ENCODE measurements at regions not wholly inside any gene's neighbourhood (a gene's known extent, or its start where the extent isn't known, plus 50 kb on each side); places are given as distances from the start of the nearest gene placed in this dataset.

DNA sequence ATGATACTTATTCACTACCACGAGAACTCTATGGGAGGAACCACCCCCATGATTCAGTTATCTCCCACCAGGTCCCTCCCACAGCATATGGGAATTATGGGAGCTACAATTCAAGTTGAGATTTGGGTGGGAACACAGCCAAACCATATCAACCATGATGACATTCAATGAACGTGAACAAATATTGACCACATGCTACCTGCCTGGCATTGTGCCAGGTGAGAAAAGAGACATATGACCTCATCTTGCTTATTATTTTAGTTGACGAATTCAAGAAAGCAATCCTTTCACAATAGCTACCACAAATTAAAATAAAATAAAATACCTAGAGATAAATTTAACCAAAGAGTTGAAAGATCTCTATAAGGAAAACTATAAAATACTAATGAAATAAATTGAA lies 286.5 kb upstream of the CRIM1 start:
- no peak for DNase-seq (ENCODE audit: low spot score in 2 of 2)
- no peak for FAIRE-seq

DNA sequence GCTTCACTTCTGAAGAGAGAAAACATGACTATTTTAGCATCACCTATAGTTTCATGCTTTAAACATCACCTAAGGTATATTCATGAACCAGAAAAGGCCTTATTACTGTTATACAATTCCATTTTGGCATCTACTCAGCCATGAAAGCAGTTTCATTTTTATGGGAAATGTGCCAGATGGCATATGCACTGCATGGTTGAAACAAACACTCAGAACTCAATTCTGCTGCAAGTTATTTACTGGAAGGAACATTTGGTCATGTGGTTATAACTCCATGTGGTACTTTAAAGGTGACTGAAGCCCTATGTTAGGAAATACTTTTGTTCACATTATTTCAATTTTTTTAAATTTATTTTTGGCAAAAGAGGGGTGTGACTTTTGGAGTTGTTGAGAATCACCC lies 287.5 kb upstream of the CRIM1 start:
- DNase-seq (ENCODE audit: low spot score in 2 of 2): no peak
- no peak for FAIRE-seq

DNA sequence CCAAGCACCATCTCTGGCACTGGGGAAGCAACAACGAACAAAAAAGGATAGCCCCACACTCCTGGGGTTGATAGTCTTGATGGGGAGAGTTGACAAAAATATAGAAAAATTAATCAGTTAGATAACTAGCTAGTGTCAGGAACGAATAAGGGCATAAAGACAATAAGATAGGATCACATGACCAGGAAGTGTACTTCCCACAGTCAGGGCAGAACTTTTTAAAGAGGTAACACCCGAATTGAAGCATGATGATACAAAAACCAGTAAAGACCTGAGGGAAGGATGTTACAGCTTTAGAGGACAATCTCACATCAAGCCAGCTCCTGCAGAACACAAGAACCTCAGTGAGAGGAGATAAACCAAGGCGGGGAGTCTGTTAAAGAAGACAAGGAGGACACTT lies 295.4 kb upstream of the CRIM1 start:
- no peak for FAIRE-seq
- no peak for DNase-seq (ENCODE audit: low spot score in 2 of 2)

DNA sequence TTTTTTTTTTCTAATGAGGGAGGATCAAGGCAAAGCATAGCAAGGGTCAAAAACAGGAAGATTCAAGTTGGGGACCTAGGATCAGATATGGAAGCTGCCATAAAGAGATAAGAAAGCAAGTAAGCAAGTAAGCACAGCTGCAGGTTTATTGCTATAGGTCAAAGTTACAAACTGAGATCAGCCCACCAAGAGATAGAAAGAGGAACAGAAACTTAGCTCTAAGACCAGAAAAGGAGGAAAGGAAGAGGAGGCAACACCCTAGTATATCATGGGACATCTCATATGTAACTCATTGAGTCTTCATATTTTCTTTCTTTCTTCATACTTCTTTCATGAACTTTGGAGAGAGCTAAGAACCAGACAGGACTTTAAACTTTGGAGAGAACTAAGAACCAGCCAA lies 295.9 kb upstream of the CRIM1 start:
- DNase-seq (ENCODE audit: low spot score in 2 of 2): no peak
- FAIRE-seq: no peak

DNA sequence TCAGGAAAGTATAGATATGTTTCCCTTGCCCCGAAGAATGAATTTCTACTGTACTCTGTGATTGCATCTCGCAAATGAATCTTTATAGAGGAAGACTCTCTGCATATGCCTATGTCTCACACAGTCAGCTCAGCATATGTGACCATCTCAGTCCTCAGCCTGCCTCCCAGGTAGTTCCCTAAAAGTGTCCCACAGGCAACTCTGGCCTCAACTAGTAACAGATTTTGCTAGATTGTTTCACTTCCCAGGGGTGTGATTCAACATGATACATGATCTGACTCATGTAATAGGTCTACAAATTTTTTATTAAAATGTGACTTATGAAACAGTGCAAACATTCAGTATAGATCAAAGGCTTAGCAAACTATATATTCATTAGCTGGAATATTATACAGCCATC lies 296.6 kb upstream of the CRIM1 start:
- DNase-seq (ENCODE audit: low spot score in 2 of 2) (no peak), FAIRE-seq (no peak)

DNA sequence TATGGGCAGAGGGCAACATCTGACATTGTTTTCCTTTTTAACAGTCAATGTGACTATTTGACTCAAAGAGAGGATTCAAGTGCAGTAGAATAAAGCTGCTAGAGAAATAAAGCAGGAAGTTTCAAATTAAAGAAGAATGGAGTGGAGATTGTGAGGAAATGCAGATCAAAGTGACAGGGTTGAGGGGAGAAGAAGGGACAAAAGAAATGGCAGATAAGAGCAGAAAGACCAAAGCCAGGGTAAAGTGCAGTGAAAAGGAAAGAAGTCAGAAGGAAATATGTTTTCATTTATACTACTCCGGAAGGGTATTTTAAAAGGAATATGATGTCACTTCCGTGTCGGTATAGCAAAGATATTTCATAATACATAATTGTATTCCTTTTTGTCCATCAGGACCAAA lies 297.5 kb upstream of the CRIM1 start:
- no peak for FAIRE-seq
- DNase-seq (ENCODE audit: low spot score in 2 of 2): no peak

DNA sequence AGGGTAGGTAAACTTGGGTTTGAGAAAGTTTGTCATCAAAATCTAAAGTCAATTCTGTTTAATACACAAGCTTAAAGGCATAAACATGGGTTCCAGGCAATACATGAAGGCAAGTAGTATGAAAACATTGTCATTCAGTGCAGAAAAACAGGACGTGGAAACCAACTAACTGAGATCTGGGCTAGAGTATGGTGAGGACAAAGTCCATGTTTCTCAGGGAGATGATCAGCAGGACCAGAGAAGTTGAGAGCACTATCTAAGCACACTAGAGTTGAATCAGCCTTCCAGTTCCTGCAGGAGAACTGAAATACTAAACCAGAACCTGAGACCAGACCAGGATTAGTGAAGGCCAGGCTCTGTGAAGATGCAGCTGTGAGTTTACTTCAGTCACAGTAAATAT lies 302.8 kb upstream of the CRIM1 start:
- no peak for FAIRE-seq
- no peak for DNase-seq (ENCODE audit: low spot score in 2 of 2)

DNA sequence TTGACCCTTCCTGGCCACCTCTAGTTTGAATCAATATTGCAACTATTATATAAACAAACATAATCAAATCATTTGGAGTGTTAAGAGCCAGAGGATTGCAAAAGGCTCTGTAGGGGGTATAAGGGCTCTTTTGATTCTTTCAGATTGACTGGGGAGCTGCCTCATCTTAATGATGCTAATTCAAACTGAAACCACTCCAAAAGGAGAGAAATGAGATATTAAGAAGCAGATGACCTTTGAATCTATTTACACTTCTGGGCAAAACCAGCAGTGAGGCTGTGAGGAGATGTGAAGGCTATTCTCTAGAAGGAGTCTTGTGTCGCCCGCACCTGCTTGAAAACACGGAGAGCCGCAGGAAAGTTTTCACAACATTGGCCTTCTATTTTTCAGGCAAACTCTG lies 311.2 kb upstream of the CRIM1 start:
- DNase-seq (ENCODE audit: low spot score in 2 of 2) (no peak), FAIRE-seq (no peak)

DNA sequence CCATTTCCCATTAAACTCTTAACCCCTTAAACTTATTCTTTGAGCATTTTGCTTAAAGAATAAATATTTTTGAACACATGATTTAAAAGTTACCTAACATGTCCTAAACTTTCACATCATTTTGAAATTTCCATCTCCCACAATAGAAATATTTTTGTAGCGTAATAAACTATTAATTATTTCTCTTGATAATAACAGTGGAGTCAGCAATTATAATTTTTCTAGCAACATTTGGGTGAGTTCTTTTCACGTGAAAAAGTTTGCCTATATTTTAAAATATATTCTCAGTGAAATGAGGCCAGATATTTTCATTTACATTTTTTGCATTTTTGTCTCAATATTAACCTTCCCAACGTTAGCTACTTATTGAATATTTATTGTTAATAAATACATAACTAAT lies 320.4 kb upstream of the CRIM1 start:
- FAIRE-seq (no peak), DNase-seq (ENCODE audit: low spot score in 2 of 2) (no peak)

DNA sequence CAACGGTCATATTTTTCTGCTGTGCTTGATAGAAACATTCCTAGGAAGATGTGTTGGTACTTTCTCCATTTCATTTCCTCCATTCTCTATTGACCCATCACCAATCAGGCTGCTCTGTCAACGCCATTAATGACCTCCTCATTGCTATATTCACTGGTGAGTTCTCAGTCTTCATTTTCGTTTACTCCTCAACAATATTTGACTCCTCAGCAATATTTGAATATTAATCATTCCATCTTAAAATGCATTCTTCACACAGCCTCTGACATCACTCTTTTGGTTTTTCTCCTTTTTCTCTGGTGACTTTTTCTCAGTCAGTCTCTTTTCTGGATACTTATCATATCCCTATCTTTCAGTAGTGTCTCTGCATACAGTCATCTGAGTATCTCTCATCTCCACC lies 323.5 kb upstream of the CRIM1 start:
- FAIRE-seq (no peak), DNase-seq (ENCODE audit: low spot score in 2 of 2) (no peak)

DNA sequence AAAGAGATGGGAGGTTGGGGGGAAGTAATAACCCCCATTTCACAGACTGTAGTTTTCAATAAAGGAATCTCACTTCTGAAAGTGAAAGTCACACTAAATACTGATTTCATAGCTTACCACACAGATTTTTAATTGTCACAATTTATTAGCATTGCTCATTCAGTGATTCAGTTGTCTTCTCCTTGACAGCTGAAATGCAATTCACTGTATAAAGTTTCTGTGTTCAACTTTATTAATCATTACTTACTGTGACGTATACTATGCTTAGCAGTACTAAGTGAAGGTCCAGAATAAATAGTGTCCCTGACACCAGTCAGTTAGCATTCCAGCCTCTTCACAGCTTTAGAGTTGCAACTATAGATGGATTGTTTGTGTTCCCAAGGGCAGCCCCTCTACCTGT lies 324.1 kb upstream of the CRIM1 start:
- FAIRE-seq (no peak), DNase-seq (ENCODE audit: low spot score in 2 of 2) (no peak)

DNA sequence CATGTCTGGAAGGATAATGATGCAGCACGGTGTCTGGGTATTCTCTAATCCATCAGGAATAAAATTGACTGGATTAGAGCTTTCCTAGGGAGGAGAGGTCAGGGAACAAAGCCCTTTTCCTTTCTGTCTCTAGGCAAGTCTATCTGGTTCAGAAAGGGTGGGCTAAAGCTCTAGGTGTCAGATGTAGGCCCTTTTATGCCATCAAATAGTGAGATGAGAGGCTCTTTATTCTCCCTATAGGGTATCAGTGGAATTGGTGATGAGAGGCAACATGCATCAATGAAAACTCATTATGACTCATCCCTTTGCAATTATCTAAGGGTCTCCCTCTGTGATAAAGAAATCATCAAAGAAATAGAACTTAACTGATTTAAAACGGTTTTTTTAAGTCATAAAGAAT lies 328.0 kb upstream of the CRIM1 start:
- DNase-seq (ENCODE audit: low spot score in 2 of 2): no peak
- no peak for FAIRE-seq

DNA sequence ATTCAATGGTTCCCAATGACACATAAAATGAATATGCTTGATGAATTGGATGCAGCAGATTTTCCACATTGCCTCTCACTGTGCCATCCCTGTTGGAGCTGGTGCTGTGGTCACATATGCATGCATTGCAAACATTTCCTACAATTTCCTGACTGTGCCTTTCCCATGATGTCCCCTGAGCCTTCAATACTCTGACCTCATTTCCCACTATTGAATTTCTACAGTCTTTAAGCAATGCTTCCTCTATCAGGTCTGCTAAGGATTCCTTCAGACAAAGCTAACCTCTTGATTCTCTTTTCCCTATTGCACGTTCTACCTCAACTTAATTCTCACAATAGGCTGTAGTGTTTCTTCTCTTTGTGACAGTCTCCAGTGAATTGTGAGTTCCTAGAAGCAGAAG lies 342.5 kb upstream of the CRIM1 start:
- no peak for FAIRE-seq
- DNase-seq (ENCODE audit: low spot score in 2 of 2): no peak

DNA sequence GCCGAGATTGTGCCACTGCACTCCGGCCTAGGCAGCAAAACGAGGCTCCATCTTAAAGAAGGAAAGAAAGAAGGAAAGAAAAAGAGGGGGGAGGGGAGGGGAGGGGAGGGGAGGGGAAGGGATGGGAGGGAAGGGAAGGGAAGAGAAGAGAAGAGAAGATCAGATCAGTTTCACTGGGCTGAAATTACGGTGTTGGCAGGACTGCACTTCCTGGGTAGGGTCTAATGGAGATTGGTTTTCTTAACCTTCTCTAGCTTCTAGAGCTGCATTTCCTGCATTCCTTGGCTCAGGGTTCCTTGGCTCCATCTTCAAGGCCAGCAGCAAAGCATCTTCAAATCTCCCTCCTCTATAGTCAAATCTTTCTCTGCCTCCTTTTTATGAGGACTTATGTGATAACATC lies 349.1 kb upstream of the CRIM1 start:
- FAIRE-seq: no peak
- no peak for DNase-seq (ENCODE audit: low spot score in 2 of 2)

DNA sequence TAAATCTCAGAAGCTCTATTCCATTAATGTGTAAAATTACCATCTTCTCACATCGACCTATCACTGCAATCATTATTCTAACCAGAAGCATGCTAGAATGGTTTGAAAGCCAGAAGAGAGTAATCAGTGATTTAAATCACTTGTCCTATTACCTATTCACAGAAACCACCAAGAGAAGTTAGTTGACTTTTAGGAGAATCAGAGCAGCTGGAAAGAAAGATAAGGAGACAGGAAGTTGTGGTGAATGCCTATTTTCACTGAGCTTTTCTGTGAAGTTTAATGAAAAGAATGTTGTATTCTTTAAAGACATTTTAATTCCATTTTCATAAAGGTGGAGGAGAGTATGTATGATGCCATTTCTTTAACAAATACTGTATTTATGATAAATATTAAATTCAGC lies 352.6 kb upstream of the CRIM1 start:
- DNase-seq (ENCODE audit: low spot score in 2 of 2) (no peak), FAIRE-seq (no peak)

DNA sequence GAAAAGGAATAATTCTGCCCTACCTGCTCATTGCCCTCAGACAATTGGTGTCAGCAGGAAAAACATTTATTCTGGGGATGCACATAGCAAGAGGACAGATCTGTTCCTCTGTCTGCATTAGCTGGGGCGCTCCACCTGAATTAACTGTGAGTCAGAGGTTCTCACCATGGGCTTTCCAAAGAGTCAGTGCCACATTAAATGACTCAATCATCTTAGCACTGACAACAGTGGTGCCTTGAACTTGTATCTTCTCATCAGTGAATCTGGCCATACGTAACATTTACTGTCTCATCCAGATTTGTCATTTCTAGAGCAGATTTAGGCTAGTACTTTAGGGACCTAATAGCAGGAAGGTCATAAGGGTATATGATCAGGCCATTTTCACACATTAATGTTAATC lies 358.1 kb upstream of the CRIM1 start:
- FAIRE-seq: no peak
- no peak for DNase-seq (ENCODE audit: low spot score in 2 of 2)

DNA sequence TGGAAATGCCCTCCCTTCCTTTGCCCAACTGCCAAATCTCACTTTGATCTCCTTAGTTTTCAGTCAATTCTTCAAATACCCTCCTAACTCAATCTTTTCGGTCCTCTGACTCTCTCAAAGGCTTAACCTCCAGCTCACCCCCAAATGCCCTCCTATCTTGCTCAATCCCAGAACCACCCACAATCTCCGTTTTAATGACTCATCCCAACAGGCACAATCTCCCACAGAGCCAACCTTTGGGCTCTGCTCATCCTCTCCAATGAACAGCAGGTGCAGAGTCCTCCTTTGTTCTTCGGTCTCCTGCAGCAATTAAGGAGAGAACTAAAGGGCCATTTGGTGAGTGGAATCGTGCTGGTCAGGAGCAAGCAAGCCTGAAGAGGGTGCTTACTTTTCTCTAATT lies 366.1 kb upstream of the CRIM1 start:
- DNase-seq (ENCODE audit: low spot score in 2 of 2): no peak
- FAIRE-seq: no peak

DNA sequence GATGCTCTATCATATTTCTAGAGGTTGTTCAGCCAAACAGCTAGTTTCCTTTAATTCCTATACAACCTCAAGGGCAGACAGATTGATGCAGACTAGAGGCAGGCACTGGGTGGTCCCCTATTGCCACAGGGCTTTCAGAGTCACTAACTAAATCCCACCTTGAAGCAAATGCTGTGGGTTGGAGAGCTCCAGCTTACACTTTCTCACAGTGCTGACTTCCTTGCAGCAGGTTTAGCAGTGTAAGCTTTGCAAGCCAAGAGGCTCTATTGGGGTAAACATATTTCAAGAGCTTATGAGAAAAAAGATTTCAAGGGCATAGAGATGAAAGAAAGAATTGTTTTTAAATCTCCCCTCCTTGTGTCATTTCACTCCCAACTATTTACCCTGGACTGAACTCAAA lies 366.5 kb upstream of the CRIM1 start:
- DNase-seq (ENCODE audit: low spot score in 2 of 2) (no peak), FAIRE-seq (no peak)

DNA sequence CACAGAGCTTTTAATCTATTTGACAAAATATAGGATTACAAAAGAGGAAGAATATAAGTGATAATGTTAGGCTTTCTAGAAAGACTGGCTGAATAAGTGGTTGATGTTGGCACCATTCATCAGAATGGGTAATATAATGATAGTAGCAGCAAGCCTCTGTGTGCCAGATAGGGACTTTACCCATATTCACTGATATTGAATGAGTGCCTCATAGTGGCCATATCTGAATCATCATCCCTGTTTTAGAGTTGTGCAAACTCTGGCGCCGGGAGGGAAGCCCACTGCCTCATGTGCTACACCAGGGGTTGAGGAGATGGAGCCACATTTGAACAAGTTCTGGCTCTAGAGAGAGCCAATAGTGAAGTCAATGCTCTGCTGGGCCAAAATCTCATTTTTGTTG lies 368.7 kb upstream of the CRIM1 start:
- DNase-seq (ENCODE audit: low spot score in 2 of 2) (no peak), FAIRE-seq (no peak)

DNA sequence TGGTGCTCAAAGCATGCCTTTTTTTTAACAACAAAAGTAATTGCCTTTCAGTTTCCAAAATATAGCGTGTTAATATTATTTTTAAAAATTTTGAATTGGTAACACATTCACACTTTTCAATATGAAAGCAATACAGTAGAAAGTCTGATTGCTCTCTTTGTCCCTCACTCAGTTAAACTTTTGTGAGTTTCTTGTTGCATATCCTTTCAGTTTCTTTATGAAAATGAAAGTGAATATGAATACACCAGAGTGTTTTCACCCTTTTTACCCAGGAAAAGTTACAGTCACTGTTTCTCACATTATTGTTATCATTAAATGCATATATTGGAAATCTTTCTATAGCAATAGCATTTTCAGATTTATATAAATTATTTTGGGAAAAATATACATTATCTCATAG lies 377.4 kb upstream of the CRIM1 start:
- FAIRE-seq (no peak), DNase-seq (ENCODE audit: low spot score in 2 of 2) (no peak)

DNA sequence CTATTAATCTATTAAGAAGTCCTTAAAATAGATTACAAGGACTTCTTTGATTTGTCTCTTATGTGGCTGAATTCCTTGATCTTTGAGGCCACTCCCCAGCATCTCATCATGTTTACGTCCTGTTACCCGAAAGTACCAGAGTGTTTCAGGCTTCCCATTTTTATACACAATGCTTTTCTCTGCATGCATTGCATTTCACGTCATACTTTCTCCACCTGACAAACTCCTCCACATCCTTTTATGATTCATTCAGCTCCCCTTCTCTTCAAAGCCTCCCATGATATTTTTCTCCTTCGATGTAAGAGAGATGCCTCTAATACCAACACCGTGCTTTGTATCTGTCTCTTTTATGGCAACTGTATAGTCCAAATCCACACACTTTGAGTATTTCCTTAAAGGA lies 379.0 kb upstream of the CRIM1 start:
- DNase-seq (ENCODE audit: low spot score in 2 of 2) (no peak), FAIRE-seq (no peak)

DNA sequence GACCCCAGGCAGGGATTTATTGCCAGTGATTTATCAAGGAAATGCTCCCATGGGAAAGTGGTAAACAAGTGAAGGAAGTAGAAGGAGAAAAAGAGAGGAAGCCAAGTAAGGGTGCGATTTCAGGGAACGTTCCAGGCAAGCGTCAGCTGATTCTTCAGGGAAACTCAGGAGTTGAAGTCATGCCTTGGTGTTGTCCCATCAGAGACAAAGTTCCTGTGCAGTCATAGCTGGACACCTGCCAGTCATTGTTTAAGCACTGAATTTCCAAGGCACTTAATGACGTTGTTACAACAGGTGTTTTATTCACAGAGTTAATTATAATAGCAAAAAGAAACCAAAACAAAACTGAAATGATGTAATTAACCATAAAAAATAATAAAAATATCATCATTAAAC lies 381.8 kb upstream of the CRIM1 start:
- DNase-seq (ENCODE audit: low spot score in 2 of 2) (no peak), FAIRE-seq (peak; percentile 19)

DNA sequence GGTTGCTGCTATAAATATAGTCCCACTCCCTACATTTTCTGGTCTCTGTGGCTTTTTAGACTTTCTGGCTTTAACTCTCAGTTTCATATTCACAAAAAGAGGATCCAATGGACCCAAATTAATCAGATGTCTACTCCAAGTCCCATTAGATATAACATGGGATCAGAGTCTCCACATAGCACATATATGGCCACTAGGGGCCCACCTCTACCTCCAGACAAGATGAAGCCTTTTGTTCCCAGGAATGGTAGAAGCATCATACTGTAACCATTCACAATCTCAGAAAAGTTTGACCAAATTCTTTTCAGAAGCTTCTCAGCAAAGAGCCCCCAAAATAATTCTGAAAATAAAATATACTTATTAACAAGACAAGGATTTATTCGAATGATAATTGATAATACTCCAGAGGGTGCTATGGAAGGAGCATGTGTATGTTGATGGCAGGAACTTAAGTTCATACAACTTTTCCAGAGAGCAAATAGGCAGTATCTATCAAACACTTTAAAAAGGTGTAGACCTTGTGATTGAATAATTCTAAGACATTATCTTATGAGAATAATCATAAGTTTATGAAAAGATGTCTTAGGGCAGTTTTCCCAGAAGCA lies 382.3 kb upstream of the CRIM1 start:
- FAIRE-seq (no peak), DNase-seq (ENCODE audit: low spot score in 2 of 2) (no peak)

DNA sequence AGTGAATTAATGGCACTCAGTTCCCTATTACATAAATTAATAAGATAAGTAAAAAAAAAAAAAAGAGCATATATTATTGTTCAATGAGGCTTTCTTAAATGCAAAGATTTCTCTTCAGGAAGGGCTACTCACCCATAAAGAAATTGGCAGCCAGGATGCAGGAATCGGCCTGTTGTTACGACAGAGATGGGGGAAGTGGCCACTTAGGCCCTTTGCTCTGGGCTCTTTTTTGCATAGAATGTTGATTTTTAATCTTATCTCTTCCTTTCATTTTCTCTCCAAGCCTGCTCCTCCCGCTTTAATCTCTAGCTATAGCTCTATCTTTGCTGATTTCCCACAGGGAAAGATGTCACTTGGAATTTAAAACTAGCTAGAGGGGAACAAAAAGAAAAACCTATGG lies 391.8 kb upstream of the CRIM1 start:
- DNase-seq (ENCODE audit: low spot score in 2 of 2) (no peak), FAIRE-seq (no peak)

All from frontal cortex (tissue), 3 donors.